Thyroid gland (tissue), 4 donors: ENCODE measurements at regions not wholly inside any gene's neighbourhood (a gene's known extent, or its start where the extent isn't known, plus 50 kb on each side); places are given as distances from the start of the nearest gene placed in this dataset.

Source experiments
- POLR2A ChIP-seq, 2 donors: fragments of 450-650 bp; IDR thresholded peaks; one replicate each; pipeline ENCODE4 v1.6.1; 2017; ENCODE audit warnings: antibody characterized with exemption in 2 of 2, mild to moderate bottlenecking in 2 of 2, moderate library complexity in 1 of 2
- TF ChIP-seq, protein P1 (sequence below), 6 experiments: fragments of 200-600 bp in 3 of 6; fragments of 450-650 bp in 3 of 6; sonication (generic) in 3 of 6; IDR thresholded peaks; one replicate each; pipeline ENCODE4 v1.5.1; 2016 to 2019; ENCODE audit warnings: antibody characterized with exemption in 6 of 6, mild to moderate bottlenecking in 2 of 6, inconsistent platforms in 1 of 6, moderate library complexity in 1 of 6

DNA sequence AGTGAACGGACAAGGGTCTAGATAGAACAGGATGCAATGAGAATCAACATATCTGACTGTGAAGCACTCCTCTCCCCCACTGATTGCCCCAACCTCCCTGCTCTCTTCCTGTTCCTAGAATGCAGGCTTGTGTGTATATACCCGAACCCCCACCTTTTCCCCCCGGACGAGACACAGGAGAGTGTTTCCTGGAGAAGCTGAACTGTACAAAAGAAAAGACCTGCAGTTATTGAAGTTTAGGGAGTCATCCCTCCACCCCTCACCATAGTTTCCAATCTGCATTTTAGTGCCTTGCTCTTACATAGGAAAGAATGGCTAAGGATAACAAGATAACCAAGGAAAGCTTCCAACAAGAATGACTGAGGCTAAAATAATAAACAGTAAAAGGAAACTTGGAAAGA, 55.5 kb upstream of the PDE10A start:
- no peak for TF ChIP-seq POLR2A (IDR thresholded peaks at IDR 0.05)
- TF ChIP-seq, protein P1, sequence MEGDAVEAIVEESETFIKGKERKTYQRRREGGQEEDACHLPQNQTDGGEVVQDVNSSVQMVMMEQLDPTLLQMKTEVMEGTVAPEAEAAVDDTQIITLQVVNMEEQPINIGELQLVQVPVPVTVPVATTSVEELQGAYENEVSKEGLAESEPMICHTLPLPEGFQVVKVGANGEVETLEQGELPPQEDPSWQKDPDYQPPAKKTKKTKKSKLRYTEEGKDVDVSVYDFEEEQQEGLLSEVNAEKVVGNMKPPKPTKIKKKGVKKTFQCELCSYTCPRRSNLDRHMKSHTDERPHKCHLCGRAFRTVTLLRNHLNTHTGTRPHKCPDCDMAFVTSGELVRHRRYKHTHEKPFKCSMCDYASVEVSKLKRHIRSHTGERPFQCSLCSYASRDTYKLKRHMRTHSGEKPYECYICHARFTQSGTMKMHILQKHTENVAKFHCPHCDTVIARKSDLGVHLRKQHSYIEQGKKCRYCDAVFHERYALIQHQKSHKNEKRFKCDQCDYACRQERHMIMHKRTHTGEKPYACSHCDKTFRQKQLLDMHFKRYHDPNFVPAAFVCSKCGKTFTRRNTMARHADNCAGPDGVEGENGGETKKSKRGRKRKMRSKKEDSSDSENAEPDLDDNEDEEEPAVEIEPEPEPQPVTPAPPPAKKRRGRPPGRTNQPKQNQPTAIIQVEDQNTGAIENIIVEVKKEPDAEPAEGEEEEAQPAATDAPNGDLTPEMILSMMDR (IDR thresholded peaks at IDR 0.05) = no peak
